K562 (cell line): ENCODE measurements at regions not wholly inside any gene's neighbourhood (a gene's known extent, or its start where the extent isn't known, plus 50 kb on each side); places are given as distances from the start of the nearest gene placed in this dataset.

ENCODE experiments used
- ATAC-seq: fragments of 200-7000 bp; cut with Tn5 transposase; 3 replicates; pipeline ENCODE4 v1.9.1; 2020; ENCODE audit warnings: moderate library complexity
- BruUV-seq: library from RNA; stranded (reverse); fragments of 400-500 nt; replicated peaks from 2 replicates; lab custom pipeline; 2021; lab: Mats Ljungman, UMichigan
- CTCF ChIA-PET: fragments of 300-600 bp; formaldehyde crosslinking; extraction: SDS; loops from one replicate; lab custom pipeline; 2021; ENCODE audit warnings: low intra/inter-chr PET ratio; lab: Yijun Ruan, JAX
- POLR2A ChIA-PET: fragments of 300-600, 350-650 bp; sonication (Branson Sonifier 250); formaldehyde crosslinking; extraction: SDS; loops from one replicate; lab custom pipeline; 2021; ENCODE audit warnings: antibody characterized with exemption, inconsistent platforms; lab: Yijun Ruan, JAX
- DNase-seq, 4 experiments: peaks; one replicate each; pipeline versions ENCODE4 v3.0.0 to v3.0.0-alpha.2; 2011 to 2018; ENCODE audit warnings: low spot score in 3 of 4, mixed read lengths in 3 of 4; ENCODE audit errors: extremely low read depth in 1 of 4
- FAIRE-seq: peaks from 2 replicates; lab custom pipeline; 2011; peaks lifted over from hg19 to GRCh38; lab: Jason Lieb, UNC
- H2AFZ ChIP-seq: 2 replicates; pipeline ENCODE4 v1.6.0; 2011; ENCODE audit warnings: low read depth, low read length, control low read depth, inconsistent platforms
- H3K27ac ChIP-seq: fragments of 200-600 bp; 3 replicates; pipeline ENCODE4 v1.8.0; 2011; ENCODE audit warnings: low read depth, mild to moderate bottlenecking, control low read depth, inconsistent platforms, low read length, moderate library complexity, mixed read lengths; ENCODE audit errors: extremely low read depth
- H3K27me3 ChIP-seq, 2 experiments: fragments of 300-600 bp in 1 of 2; 2 replicates in 1 of 2; 3 replicates in 1 of 2; pipeline versions ENCODE4 v1.6.0 to v1.8.0; 2011; ENCODE audit warnings: inconsistent platforms in 2 of 2, low read length in 2 of 2, mild to moderate bottlenecking in 1 of 2, mixed read lengths in 1 of 2, moderate library complexity in 1 of 2; ENCODE audit not compliant: control insufficient read depth in 2 of 2, insufficient read depth in 2 of 2
- H3K36me3 ChIP-seq: fragments of 300-600 bp; 3 replicates; pipeline ENCODE4 v1.8.0; 2011; ENCODE audit warnings: mild to moderate bottlenecking, low read length, inconsistent platforms; ENCODE audit not compliant: control insufficient read depth, insufficient read depth
- H3K4me1 ChIP-seq, 2 experiments: fragments of 200-600 bp in 1 of 2; replicated peaks in 1 of 2; 2 replicates in 1 of 2; 3 replicates in 1 of 2; pipeline versions ENCODE4 v1.5.1 to v1.8.0; 2011; ENCODE audit warnings: inconsistent platforms in 2 of 2, low read length in 2 of 2, mild to moderate bottlenecking in 1 of 2, mixed read lengths in 1 of 2, moderate library complexity in 1 of 2; ENCODE audit not compliant: control insufficient read depth in 2 of 2, insufficient read depth in 2 of 2
- H3K4me2 ChIP-seq: 2 replicates; pipeline ENCODE4 v1.6.1; 2011; ENCODE audit warnings: low read length, control low read depth, inconsistent platforms, mixed read lengths; ENCODE audit not compliant: insufficient read depth
- H3K4me3 ChIP-seq: fragments of 200-600 bp; sonication (generic), shearing (Covaris generic); 2 replicates; pipeline ENCODE4 v1.5.1; 2016; ENCODE audit warnings: control low read depth, inconsistent platforms
- H3K79me2 ChIP-seq: fragments of 200-600 bp; 3 replicates; pipeline ENCODE4 v1.8.0; 2011; ENCODE audit warnings: low read length, inconsistent platforms; ENCODE audit not compliant: control insufficient read depth, insufficient read depth
- H3K9ac ChIP-seq, 2 experiments: 2 replicates each; pipeline versions ENCODE4 v1.6.0 to v1.6.1; 2011; ENCODE audit warnings: low read depth in 2 of 2, low read length in 2 of 2, control low read depth in 1 of 2, inconsistent platforms in 1 of 2, mild to moderate bottlenecking in 1 of 2, mixed read lengths in 1 of 2; ENCODE audit not compliant: insufficient read depth in 1 of 2
- H3K9me1 ChIP-seq: one replicate; pipeline ENCODE4 v1.6.0; 2011; ENCODE audit warnings: inconsistent platforms, mild to moderate bottlenecking, low read length, moderate library complexity; ENCODE audit not compliant: control insufficient read depth, insufficient read depth
- H3K9me3 ChIP-seq: replicated peaks from 2 replicates; pipeline ENCODE4 v1.5.1; 2011; ENCODE audit warnings: low read depth, low read length, inconsistent platforms; ENCODE audit not compliant: control insufficient read depth, insufficient read depth
- H4K20me1 ChIP-seq: replicated peaks from 2 replicates; pipeline ENCODE4 v1.6.1; 2011; ENCODE audit warnings: low read length, inconsistent platforms, mixed read lengths; ENCODE audit not compliant: control insufficient read depth, insufficient read depth
- CEBPB ChIP-seq: fragments of 450-650 bp; IDR thresholded peaks from 2 replicates; pipeline ENCODE4 v1.6.1; 2016; ENCODE audit warnings: missing genetic modification characterization, missing compliant biosample characterization
- CTCF ChIP-seq, 3 experiments: IDR thresholded peaks in 2 of 3; conservative IDR thresholded peaks in 1 of 3; 2 replicates each; pipeline ENCODE4 v1.5.1; 2011 to 2012; ENCODE audit warnings: low read length in 3 of 3, mild to moderate bottlenecking in 3 of 3, control low read depth in 2 of 3, improper control_type of control experiment in 1 of 3, inconsistent platforms in 1 of 3, low read depth in 1 of 3, mixed read lengths in 1 of 3, moderate library complexity in 1 of 3; ENCODE audit not compliant: insufficient read depth in 2 of 3
- ESRRB ChIP-seq: fragments of 250-450 bp; sonication (Bioruptor Pico); IDR thresholded peaks from 2 replicates; pipeline ENCODE4 v1.5.0; 2020; ENCODE audit warnings: mild to moderate bottlenecking, moderate library complexity, borderline replicate concordance
- HDAC2 ChIP-seq: fragments of 450-650 bp; IDR thresholded peaks from 2 replicates; pipeline ENCODE4 v1.6.1; 2016; ENCODE audit warnings: mild to moderate bottlenecking
- NFIX ChIP-seq: fragments of 250-450 bp; sonication (Bioruptor Pico); IDR thresholded peaks from 2 replicates; pipeline ENCODE4 v1.4.0; 2020; ENCODE audit warnings: low read depth, mild to moderate bottlenecking, moderate library complexity
- POLR3A ChIP-seq: IDR thresholded peaks from 2 replicates; pipeline ENCODE4 v1.6.1; 2011; ENCODE audit warnings: borderline replicate concordance, mild to moderate bottlenecking, moderate library complexity; ENCODE audit not compliant: insufficient read length, insufficient read depth; ENCODE audit errors: extremely low read depth
- RBM14 ChIP-seq: fragments of 200-400 bp; formaldehyde crosslinking; IDR thresholded peaks from 2 replicates; pipeline ENCODE4 v1.6.1; 2018; ENCODE audit warnings: low read depth, mild to moderate bottlenecking, low read length, moderate library complexity, borderline replicate concordance; ENCODE audit not compliant: insufficient read depth
- SETDB1 ChIP-seq: IDR thresholded peaks from one replicate; pipeline ENCODE4 v1.6.1; 2012; ENCODE audit warnings: low read length, control low read depth, inconsistent platforms
- ZNF561 ChIP-seq: fragments of 450-650 bp; formaldehyde crosslinking; conservative IDR thresholded peaks from 2 replicates; pipeline ENCODE4 v1.4.0; 2020; ENCODE audit warnings: mild to moderate bottlenecking, moderate library complexity
- WGBS: fragments of 100-300 bp; shearing (Covaris generic); methylation state at CpG from one replicate; pipeline ENCODE4 v1.1.6; 2016; ENCODE audit warnings: low coverage, mixed read lengths; ENCODE audit not compliant: insufficient coverage; ENCODE audit errors: missing lambda C conversion rate; 5-methylcytosine and 5-hydroxymethylcytosine counted together
- in situ Hi-C: fragments of 300-500 bp; cut with MboI; formaldehyde crosslinking; loops from 4 replicates; pipeline ENCODE4 v1.15.0; 2018; ENCODE audit warnings: inconsistent platforms, mixed read lengths
- intact Hi-C: fragments of 100-400 bp; cut with micrococcal nuclease; formaldehyde crosslinking; loops from 2 replicates; pipeline ENCODE4 v1.14.2; 2022

- no peak for DNase-seq
- Histone ChIP-seq H3K9ac (no peak overlapping the region), H3K4me1 (no peaks in the 10 kb centered on the region)
- FAIRE-seq: no peak
- TF ChIP-seq CEBPB (tag) (peak; percentile 70), ZNF561 (no peak)
- TF ChIP-seq, all 486 proteins: peak for 1
- Histone ChIP-seq H3K27me3 (no peaks in the 10 kb centered on the region), H3K4me2 (no peak overlapping the region), H3K36me3 (no peaks in the 10 kb centered on the region), H3K9me1 (no peaks in the 10 kb centered on the region), H3K4me3 (no peak overlapping the region), H3K27ac (no peak overlapping the region), H3K9me3 (no peaks in the 10 kb centered on the region), H2AFZ (no peak overlapping the region; the same call in 1 of the 2 replicates), H3K79me2 (no peaks in the 10 kb centered on the region), H4K20me1 (no peaks in the 10 kb centered on the region)
- ChIA-PET POLR2A (no interaction called here), CTCF (no interaction called here)
- intact Hi-C loops (no loop called here), in situ Hi-C loops (no loop called here)
- 3% methylated on average over 6 of the region's 6 CpGs for WGBS
- no peak; the same call in 2 of the 3 replicates for ATAC-seq
- BruUV-seq: no TSS peak
Observed at GRCh38 chr5:52709167-52709925, 78.4 kb upstream of the ITGA1 start.

- DNase-seq (no peak), FAIRE-seq (no peak), ATAC-seq (no peak)
- BruUV-seq: no TSS peak
- H3K27ac ChIP-seq: no peak overlapping the region
- H3K27me3 ChIP-seq: no peaks in the 10 kb centered on the region
- intact Hi-C loops: no loop called here
- WGBS: 0% methylated on average over 2 of the region's 2 CpGs
- H2AFZ ChIP-seq: no peak overlapping the region
- H3K4me3 ChIP-seq: no peak overlapping the region
- H4K20me1 ChIP-seq: no peaks in the 10 kb centered on the region
- no peaks in the 10 kb centered on the region for H3K9me3 ChIP-seq
- H3K36me3 ChIP-seq: no peaks in the 10 kb centered on the region
- ChIA-PET CTCF (no interaction called here), POLR2A (no interaction called here)
- H3K9ac ChIP-seq: no peak overlapping the region
- H3K4me1 ChIP-seq: no peaks in the 10 kb centered on the region
- H3K79me2 ChIP-seq: no peaks in the 10 kb centered on the region
- in situ Hi-C loops: no loop called here
- no peaks in the 10 kb centered on the region for H3K9me1 ChIP-seq
- H3K4me2 ChIP-seq: no peak overlapping the region
- no peak for TF ChIP-seq RBM14
- no peak for TF ChIP-seq CTCF (IDR thresholded peaks at IDR 0.05 in 2 of 3, conservative IDR thresholded peaks at IDR 0.05 in 1 of 3; ENCODE audit: insufficient read depth in 2 of 3, low read depth in 1 of 3, low read length in 3 of 3)
- no peak for TF ChIP-seq HDAC2
- no peak for TF ChIP-seq POLR3A
- no peak for TF ChIP-seq SETDB1
- TF ChIP-seq ESRRB (CRISPR knock-in tag): no peak
- no peak for TF ChIP-seq NFIX
Observed at GRCh38 chr5:52710310-52710971, 77.3 kb upstream of the ITGA1 start.
